Activated T-cell treated with anti-CD3 and anti-CD28 coated beads for 48 hours (primary cell): ENCODE measurements at regions not wholly inside any gene's neighbourhood (a gene's known extent, or its start where the extent isn't known, plus 50 kb on each side); places are given as distances from the start of the nearest gene placed in this dataset.

Experiments used
- DNase-seq: peaks from one replicate; pipeline ENCODE4 v3.0.0-alpha.2; 2020; ENCODE audit warnings: low read depth

DNA sequence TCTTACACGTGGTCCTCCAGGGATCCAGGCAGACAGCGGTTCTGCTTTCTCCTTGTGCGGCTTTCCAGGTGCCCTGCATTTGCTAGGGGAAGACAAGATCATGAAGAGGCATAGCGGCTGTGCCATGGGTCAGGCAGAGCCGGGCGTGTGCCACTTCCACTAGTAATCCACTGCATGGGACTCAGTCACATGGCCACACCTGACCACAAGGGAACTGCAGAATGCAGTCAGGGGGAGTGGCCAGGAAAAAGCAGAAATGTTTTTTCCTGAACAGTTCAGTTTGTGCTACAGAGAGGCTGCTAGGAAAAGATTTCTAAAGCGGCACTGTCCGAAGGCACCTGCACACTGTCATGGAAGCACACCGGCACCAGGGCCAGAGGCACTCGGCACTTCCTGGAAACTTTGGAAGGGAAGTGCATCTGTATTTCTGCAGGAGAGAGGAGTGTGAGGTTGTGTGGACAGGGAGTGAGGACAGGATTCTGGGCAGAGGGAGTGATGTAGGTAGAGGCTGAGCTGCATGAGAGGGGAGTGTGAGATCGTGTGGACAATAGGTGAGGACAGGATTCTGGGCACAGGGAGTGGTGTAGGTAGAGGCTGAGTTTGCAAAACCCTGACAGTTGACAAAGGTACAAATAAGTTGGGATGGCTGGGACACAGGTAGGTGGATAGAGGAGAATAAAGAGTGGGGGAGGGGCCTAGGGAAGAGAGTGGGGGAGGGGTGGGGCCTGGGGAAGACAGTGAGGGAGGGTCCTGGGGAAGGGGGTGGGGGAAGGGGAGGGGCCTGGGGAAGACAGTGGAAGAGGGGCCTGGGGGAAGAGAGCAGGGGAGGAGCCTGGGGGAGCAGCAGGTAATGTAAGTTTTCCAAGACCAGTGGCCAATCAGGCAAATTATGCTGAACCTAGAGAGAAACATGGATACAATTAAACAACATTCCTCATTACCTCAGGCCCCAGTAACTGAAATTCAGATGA lies 1436.3 kb downstream of the TBC1D22A start:
- DNase-seq = no peak

DNA sequence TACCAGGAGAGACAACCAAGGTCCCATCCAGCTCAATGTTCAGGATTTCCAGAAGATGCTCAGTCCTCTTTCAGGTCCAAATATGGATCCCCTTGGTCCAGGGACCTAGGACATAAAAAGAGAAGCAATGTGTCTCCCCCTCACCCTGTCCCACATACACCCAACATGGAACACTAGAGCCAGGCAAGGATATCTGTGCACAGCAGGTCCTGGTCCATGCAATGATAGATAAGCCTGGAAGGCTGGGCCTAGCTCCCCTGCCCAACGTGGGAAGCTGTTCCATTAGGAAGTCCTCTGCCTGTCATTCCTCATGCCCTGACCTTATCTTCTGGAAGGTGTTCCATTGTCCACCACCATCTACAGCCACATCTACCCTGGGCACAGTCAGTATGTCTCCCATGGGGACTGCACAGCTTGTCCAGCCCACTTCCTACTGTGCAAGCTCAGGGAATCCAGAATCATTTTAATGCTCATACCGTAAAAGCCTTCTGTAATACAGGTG lies 1434.8 kb downstream of the TBC1D22A start:
- DNase-seq = no peak

DNA sequence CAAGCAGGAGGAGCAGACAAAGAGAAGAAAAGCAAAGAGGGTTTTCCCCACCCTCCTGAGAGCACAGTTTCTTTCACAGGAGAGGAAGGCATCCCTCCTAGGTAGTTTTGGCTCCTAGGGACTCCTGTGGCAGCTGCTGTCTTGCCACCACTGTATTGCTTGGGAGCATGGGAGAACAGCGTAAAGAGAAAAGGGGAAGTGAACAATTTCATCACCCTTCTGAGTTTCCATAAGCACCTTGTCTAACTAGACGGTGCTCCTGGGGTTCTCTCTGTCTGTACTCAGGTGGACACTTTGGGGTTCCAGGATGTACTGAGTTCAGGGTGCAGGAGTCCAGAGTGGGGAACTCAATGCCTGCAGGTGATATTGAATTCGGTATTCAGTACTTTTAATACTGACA lies 1430.5 kb downstream of the TBC1D22A start:
- no peak for DNase-seq

DNA sequence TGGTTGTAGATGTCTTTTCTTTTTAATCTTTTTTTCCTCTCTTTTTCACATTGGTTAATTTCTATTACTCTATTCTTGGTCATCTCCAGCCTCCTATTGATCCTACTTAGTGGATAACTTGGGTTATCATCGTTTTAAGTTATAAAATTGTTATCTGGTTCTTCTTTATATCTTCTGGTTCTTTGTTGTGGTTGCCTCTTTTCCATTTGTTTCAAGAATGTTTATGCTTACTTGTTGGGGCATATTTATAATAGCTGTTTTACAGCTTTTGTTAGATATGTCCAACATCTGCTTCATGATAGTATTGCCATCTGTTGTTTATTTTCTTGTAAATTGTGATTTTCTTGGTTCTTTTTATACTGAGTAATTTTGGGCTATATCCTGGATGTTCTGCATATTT lies 1429.6 kb downstream of the TBC1D22A start:
- no peak for DNase-seq

GRCh38 chr22:48188231-48188721 lies 1425.8 kb downstream of the TBC1D22A start:
- DNase-seq = no peak

- DNase-seq = no peak
Measured at GRCh38 chr22:48187356-48187755, 1424.9 kb downstream of the TBC1D22A start.

- no peak for DNase-seq
Measured at GRCh38 chr22:48186146-48186790, 1423.8 kb downstream of the TBC1D22A start.

- no peak for DNase-seq
Measured at GRCh38 chr22:48185071-48186055, 1422.9 kb downstream of the TBC1D22A start.

- DNase-seq = no peak
Measured at GRCh38 chr22:48182846-48183805, 1420.7 kb downstream of the TBC1D22A start.

DNA sequence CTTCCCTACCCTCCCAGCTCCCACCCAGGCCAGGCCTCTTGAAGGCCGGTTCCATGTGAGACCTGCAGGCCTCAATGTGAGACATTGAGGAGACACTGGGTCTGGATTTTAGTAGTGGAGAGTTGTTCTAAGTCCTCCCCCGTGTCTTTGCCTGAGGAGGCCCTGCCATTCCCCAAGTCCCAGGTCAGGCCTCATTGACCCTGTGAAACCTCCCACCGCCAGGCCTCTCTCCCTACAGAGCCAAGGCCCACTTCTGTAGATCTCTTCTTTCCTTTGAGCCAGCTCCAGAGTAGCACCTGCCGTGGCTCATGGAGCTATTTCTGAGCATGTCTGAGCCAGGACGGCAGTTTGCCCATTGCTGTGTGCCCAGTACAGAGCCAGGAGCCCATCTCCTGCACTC lies 1419.6 kb downstream of the TBC1D22A start:
- DNase-seq = no peak

GRCh38 chr22:48181263-48181955 lies 1419.0 kb downstream of the TBC1D22A start:
- no peak for DNase-seq

- DNase-seq = no peak
Measured at GRCh38 chr22:48180631-48181030, 1418.2 kb downstream of the TBC1D22A start.

DNA sequence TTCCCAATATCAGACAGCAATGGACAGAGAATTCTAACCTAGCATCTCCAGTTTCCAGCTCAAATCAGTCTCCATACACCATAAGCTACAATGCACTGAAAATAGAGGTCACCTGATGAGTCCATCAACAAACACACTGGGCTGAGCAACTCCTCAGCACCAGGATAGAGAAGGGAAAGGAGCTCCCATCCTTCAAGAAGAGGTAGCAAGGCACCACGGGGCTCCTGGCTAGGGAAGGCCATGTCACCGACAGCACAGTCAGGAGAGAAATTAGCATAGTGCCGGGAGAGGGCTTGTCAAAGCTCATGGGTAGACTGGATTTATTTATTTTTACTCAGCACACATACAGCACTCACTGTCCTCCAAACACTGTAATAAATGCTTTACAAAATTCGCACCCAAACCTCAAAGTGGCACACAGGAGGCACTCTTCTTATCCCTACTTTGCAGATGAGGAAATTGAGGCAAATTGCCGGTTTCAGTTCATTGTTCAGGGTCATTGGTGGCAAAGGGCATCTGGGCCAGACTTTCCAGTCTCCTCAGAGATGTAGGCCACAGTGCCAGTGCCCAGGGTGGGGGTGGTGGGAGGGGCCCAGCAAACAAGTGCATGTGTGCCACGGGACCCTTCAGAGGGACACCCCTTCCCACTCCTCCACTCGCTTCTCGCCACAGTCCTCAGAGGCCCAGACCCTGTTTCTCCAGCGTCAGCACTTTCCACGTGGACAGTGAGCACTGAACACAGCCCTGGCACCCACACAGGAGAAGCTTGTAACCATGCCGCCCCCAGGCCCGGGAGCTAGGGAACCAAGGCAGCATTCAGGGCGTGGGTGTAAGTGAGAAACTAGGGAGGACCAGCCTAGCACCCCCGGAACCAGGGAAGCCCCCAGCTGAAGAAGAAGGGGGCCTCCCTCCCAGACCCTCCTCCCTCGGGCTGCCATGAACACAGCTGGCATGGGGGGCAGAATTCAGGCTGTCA lies 1417.4 kb downstream of the TBC1D22A start:
- DNase-seq = no peak

- DNase-seq = no peak
Measured at GRCh38 chr22:48178536-48178935, 1416.1 kb downstream of the TBC1D22A start.

DNA sequence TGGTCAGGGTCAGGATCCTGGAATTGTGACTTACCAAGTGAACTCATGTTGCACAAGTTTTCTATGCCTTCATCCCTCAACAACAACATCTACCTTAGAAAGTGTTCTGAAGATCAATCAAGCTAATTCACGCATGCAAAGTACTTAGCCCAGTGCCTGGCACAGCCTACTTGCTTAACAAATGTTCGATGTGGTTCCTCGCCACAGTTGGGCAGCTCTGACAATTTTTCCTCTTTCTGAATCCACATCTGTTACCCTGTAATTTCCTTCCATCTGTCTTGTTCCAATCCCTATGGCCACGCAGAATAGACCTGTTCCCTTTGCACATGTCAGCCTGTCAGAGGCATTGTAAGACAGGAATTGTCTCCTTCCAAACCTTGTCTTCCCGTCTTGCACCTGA lies 1415.2 kb downstream of the TBC1D22A start:
- no peak for DNase-seq

DNA sequence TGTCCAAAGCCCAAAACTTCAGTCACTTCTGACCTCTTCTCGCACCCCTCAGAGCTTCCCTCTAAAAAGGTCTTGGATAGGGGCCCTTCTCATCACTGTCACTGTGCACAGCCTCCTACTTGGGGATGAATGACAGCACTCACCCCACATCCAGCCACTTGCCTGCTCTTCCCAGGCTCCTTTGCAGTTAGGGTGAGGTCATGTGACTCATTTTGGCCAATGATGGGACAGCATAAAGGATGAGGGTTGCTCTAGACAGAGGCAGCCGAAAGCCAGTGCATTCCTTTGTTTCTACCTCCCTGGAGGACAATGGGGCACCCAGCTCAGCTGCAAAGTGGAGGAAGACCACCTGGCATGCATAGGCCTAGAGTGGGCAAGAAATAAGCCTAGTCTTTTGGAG lies 1413.3 kb downstream of the TBC1D22A start:
- no peak for DNase-seq

- DNase-seq = no peak
Measured at GRCh38 chr22:48173773-48174160, 1411.3 kb downstream of the TBC1D22A start.

GRCh38 chr22:48173061-48173772 lies 1410.8 kb downstream of the TBC1D22A start:
- no peak for DNase-seq
